DND-41 (cell line): ENCODE measurements at regions not wholly inside any gene's neighbourhood (a gene's known extent, or its start where the extent isn't known, plus 50 kb on each side); places are given as distances from the start of the nearest gene placed in this dataset.

ENCODE experiments used
- ATAC-seq: fragments of 200-7000 bp; cut with Tn5 transposase; 3 replicates; pipeline ENCODE4 v1.9.1; 2021; ENCODE audit warnings: low read depth; ENCODE audit not compliant: insufficient read depth
- DNase-seq: peaks from one replicate; pipeline ENCODE4 v3.0.0-alpha.2; 2020
- H2AFZ ChIP-seq: 2 replicates; pipeline ENCODE4 v1.6.0; 2012; ENCODE audit warnings: low read depth, low read length
- H3K27ac ChIP-seq: 2 replicates; pipeline ENCODE4 v1.5.1; 2012; ENCODE audit warnings: low read length, inconsistent platforms
- H3K27me3 ChIP-seq: fragments of 200-600 bp; sonication (generic); 2 replicates; pipeline ENCODE4 v1.6.0; 2012; ENCODE audit warnings: low read length, mild to moderate bottlenecking, inconsistent platforms; ENCODE audit not compliant: insufficient read depth, poor library complexity
- H3K36me3 ChIP-seq: 2 replicates; pipeline ENCODE4 v1.5.1; 2012; ENCODE audit warnings: low read length, inconsistent platforms; ENCODE audit not compliant: insufficient read depth
- H3K4me1 ChIP-seq: 2 replicates; pipeline ENCODE4 v1.5.1; 2012; ENCODE audit warnings: mild to moderate bottlenecking, low read length; ENCODE audit not compliant: insufficient read depth
- H3K4me2 ChIP-seq: 2 replicates; pipeline ENCODE4 v1.6.0; 2012; ENCODE audit warnings: mild to moderate bottlenecking, moderate library complexity, low read length, inconsistent platforms; ENCODE audit not compliant: insufficient read depth
- H3K4me3 ChIP-seq, 2 experiments: fragments of 200-600 bp in 1 of 2; shearing (Covaris generic) in 1 of 2; 2 replicates each; pipeline ENCODE4 v1.5.1; 2012 to 2016; ENCODE audit warnings: inconsistent platforms in 2 of 2, low read length in 2 of 2, mild to moderate bottlenecking in 2 of 2, low read depth in 1 of 2, moderate library complexity in 1 of 2
- H3K79me2 ChIP-seq: 2 replicates; pipeline ENCODE4 v1.6.0; 2012; ENCODE audit warnings: low read length, inconsistent platforms; ENCODE audit not compliant: insufficient read depth
- H3K9ac ChIP-seq: 2 replicates; pipeline ENCODE4 v1.6.0; 2012; ENCODE audit warnings: low read depth, mild to moderate bottlenecking, inconsistent platforms, low read length, moderate library complexity
- H3K9me3 ChIP-seq: 2 replicates; pipeline ENCODE4 v1.5.1; 2012; ENCODE audit warnings: low read length, moderate library complexity, mild to moderate bottlenecking, inconsistent platforms; ENCODE audit not compliant: insufficient read depth, severe bottlenecking
- H4K20me1 ChIP-seq: 2 replicates; pipeline ENCODE4 v1.6.0; 2012; ENCODE audit warnings: low read length; ENCODE audit not compliant: insufficient read depth
- CTCF ChIP-seq: IDR thresholded peaks from 2 replicates; pipeline ENCODE4 v1.5.1; 2012; ENCODE audit warnings: borderline replicate concordance, low read length, moderate library complexity, mild to moderate bottlenecking; ENCODE audit not compliant: poor library complexity, severe bottlenecking; ENCODE audit errors: extremely low read depth
- EZH2 ChIP-seq: IDR thresholded peaks from 3 replicates; pipeline ENCODE4 v1.6.1; 2012; ENCODE audit warnings: borderline replicate concordance, low read depth, mild to moderate bottlenecking, moderate library complexity, low read length, inconsistent platforms; ENCODE audit not compliant: severe bottlenecking

- H3K79me2 ChIP-seq: no peaks in the 10 kb centered on the region
- ATAC-seq: no peak
- peaks cover 9% of the 10 kb centered on the region for H3K27me3 ChIP-seq
- H3K36me3 ChIP-seq: no peaks in the 10 kb centered on the region
- no peaks in the 10 kb centered on the region for H3K4me1 ChIP-seq
- H3K9me3 ChIP-seq: no peaks in the 10 kb centered on the region
- no peak for DNase-seq
- no peak overlapping the region for H3K27ac ChIP-seq
- no peak for TF ChIP-seq EZH2
- TF ChIP-seq CTCF: no peak
- H3K9ac ChIP-seq: no peak overlapping the region
- no peak overlapping the region for H3K4me3 ChIP-seq
- no peak overlapping the region for H2AFZ ChIP-seq
- H4K20me1 ChIP-seq: no peaks in the 10 kb centered on the region
- no peak overlapping the region for H3K4me2 ChIP-seq
Measured at GRCh38 chr11:112725636-112726035, 235.6 kb upstream of the NCAM1 start.

- Histone ChIP-seq H3K79me2 (no peaks in the 10 kb centered on the region), H3K27me3 (peaks cover 9% of the 10 kb centered on the region), H3K27ac (no peak overlapping the region), H3K9me3 (no peaks in the 10 kb centered on the region), H2AFZ (no peak overlapping the region), H3K36me3 (no peaks in the 10 kb centered on the region), H3K4me1 (no peaks in the 10 kb centered on the region), H3K4me2 (no peak overlapping the region), H3K9ac (no peak overlapping the region), H4K20me1 (no peaks in the 10 kb centered on the region), H3K4me3 (no peak overlapping the region)
- DNase-seq (no peak), ATAC-seq (no peak)
- no peak for TF ChIP-seq CTCF
- TF ChIP-seq EZH2: no peak
Measured at GRCh38 chr11:112727341-112727841, 233.8 kb upstream of the NCAM1 start.

GRCh38 chr11:112728288-112728687 is 232.9 kb upstream of the NCAM1 start:
- H3K79me2 ChIP-seq: no peaks in the 10 kb centered on the region
- H3K9me3 ChIP-seq: no peaks in the 10 kb centered on the region
- no peaks in the 10 kb centered on the region for H3K36me3 ChIP-seq
- H3K4me1 ChIP-seq: no peaks in the 10 kb centered on the region
- no peak overlapping the region for H3K4me3 ChIP-seq
- H3K9ac ChIP-seq: no peak overlapping the region
- H3K27me3 ChIP-seq: peaks cover 9% of the 10 kb centered on the region
- no peak for TF ChIP-seq CTCF
- no peak for TF ChIP-seq EZH2
- no peak overlapping the region for H3K27ac ChIP-seq
- no peak overlapping the region for H2AFZ ChIP-seq
- DNase-seq (no peak), ATAC-seq (no peak)
- H3K4me2 ChIP-seq: no peak overlapping the region
- no peaks in the 10 kb centered on the region for H4K20me1 ChIP-seq

GRCh38 chr11:112728716-112729115 is 232.5 kb upstream of the NCAM1 start:
- Histone ChIP-seq H4K20me1 (no peaks in the 10 kb centered on the region), H2AFZ (no peak overlapping the region), H3K4me3 (no peak overlapping the region), H3K4me2 (no peak overlapping the region), H3K27ac (no peak overlapping the region), H3K4me1 (no peaks in the 10 kb centered on the region), H3K27me3 (peaks cover 9% of the 10 kb centered on the region), H3K9me3 (no peaks in the 10 kb centered on the region), H3K36me3 (no peaks in the 10 kb centered on the region), H3K79me2 (no peaks in the 10 kb centered on the region), H3K9ac (no peak overlapping the region)
- TF ChIP-seq EZH2: no peak
- TF ChIP-seq CTCF: no peak
- no peak for DNase-seq
- no peak for ATAC-seq
